ENCODE measurements at regions not wholly inside any gene's neighbourhood (a gene's known extent, or its start where the extent isn't known, plus 50 kb on each side); places are given as distances from the start of the nearest gene placed in this dataset.
"Not testable (repeated sequence)": the region's sequence is repeated elsewhere in the genome, so short reads cannot be mapped to it uniquely, and the experiment has no call there.

- H3K4me3 ChIP-seq (ENCODE audit: low read length); H3K27ac ChIP-seq (ENCODE audit: low read length); H3K4me1 ChIP-seq (ENCODE audit: control insufficient read depth, insufficient read depth, low read length); H3K4me1 Mint-ChIP-seq; H3K27me3 Mint-ChIP-seq (ENCODE audit: low read depth in 2 of 2); H3K27ac Mint-ChIP-seq; intact Hi-C loops (cut with micrococcal nuclease); H3K36me3 Mint-ChIP-seq; H3K4me3 Mint-ChIP-seq; ATAC-seq; H3K9me3 Mint-ChIP-seq; H3K9me3 ChIP-seq (ENCODE audit: control insufficient read depth, insufficient read depth, low read length); H3K27me3 ChIP-seq (ENCODE audit: control insufficient read depth, insufficient read depth, low read length); DNase-seq; H3K36me3 ChIP-seq (ENCODE audit: control insufficient read depth, insufficient read depth, low read length): not testable (repeated sequence)
- 91% methylated on average over 9 of the region's 9 CpGs for WGBS (ENCODE audit: insufficient coverage)
Observed at GRCh38 chr10:34945951-34946522, 130.9 kb upstream of the PARD3 start.

GRCh38 chr10:34941471-34942357, 126.6 kb upstream of the PARD3 start:
- Histone ChIP-seq H3K4me3 (ENCODE audit: low read length) (no peak overlapping the region), H3K9me3 (ENCODE audit: control insufficient read depth, insufficient read depth, low read length) (no peaks in the 10 kb centered on the region), H3K27me3 (ENCODE audit: control insufficient read depth, insufficient read depth, low read length) (no peaks in the 10 kb centered on the region), H3K36me3 (ENCODE audit: control insufficient read depth, insufficient read depth, low read length) (no peaks in the 10 kb centered on the region), H3K4me1 (ENCODE audit: control insufficient read depth, insufficient read depth, low read length) (no peaks in the 10 kb centered on the region), H3K27ac (ENCODE audit: low read length) (no peak overlapping the region)
- intact Hi-C loops (cut with micrococcal nuclease) = no loop called here
- no peak for DNase-seq
- ATAC-seq = no peak
- no peak overlapping the region for H3K4me3 Mint-ChIP-seq
- no peaks in the 10 kb centered on the region for H3K4me1 Mint-ChIP-seq
- no peaks in the 10 kb centered on the region for H3K36me3 Mint-ChIP-seq
- TF ChIP-seq CTCF (IDR thresholded peaks at IDR 0.05) = no peak
- peaks cover 5 to 6% of the 10 kb centered on the region in 2 donors for H3K27me3 Mint-ChIP-seq (ENCODE audit: low read depth in 2 of 2)
- WGBS (ENCODE audit: insufficient coverage) = 94% methylated on average over 12 of the region's 14 CpGs
- H3K27ac Mint-ChIP-seq = no peak overlapping the region
- H3K9me3 Mint-ChIP-seq = no peaks in the 10 kb centered on the region

GRCh38 chr10:34940436-34940835, 125.3 kb upstream of the PARD3 start:
- Histone ChIP-seq H3K9me3 (ENCODE audit: control insufficient read depth, insufficient read depth, low read length) (no peaks in the 10 kb centered on the region), H3K4me3 (ENCODE audit: low read length) (no peak overlapping the region), H3K4me1 (ENCODE audit: control insufficient read depth, insufficient read depth, low read length) (no peaks in the 10 kb centered on the region), H3K36me3 (ENCODE audit: control insufficient read depth, insufficient read depth, low read length) (no peaks in the 10 kb centered on the region), H3K27me3 (ENCODE audit: control insufficient read depth, insufficient read depth, low read length) (no peaks in the 10 kb centered on the region), H3K27ac (ENCODE audit: low read length) (no peak overlapping the region)
- 65% methylated on average over 8 of the region's 8 CpGs for WGBS (ENCODE audit: insufficient coverage)
- no peaks in the 10 kb centered on the region for H3K9me3 Mint-ChIP-seq
- TF ChIP-seq CTCF (IDR thresholded peaks at IDR 0.05) = no peak
- DNase-seq = no peak
- H3K36me3 Mint-ChIP-seq = no peaks in the 10 kb centered on the region
- intact Hi-C loops (cut with micrococcal nuclease) = no loop called here
- ATAC-seq = no peak
- peaks cover 5 to 6% of the 10 kb centered on the region in 2 donors for H3K27me3 Mint-ChIP-seq (ENCODE audit: low read depth in 2 of 2)
- no peak overlapping the region for H3K27ac Mint-ChIP-seq
- no peaks in the 10 kb centered on the region for H3K4me1 Mint-ChIP-seq
- H3K4me3 Mint-ChIP-seq = no peak overlapping the region

- H3K27ac ChIP-seq (ENCODE audit: low read length) = no peak overlapping the region
- intact Hi-C loops (cut with micrococcal nuclease) = no loop called here
- Mint-ChIP-seq H3K4me3 (no peak overlapping the region), H3K4me1 (no peaks in the 10 kb centered on the region), H3K36me3 (no peaks in the 10 kb centered on the region), H3K27me3 (ENCODE audit: low read depth in 2 of 2) (peaks cover 5 to 6% of the 10 kb centered on the region in 2 donors), H3K27ac (no peak overlapping the region), H3K9me3 (no peaks in the 10 kb centered on the region)
- H3K9me3 ChIP-seq (ENCODE audit: control insufficient read depth, insufficient read depth, low read length) = no peaks in the 10 kb centered on the region
- TF ChIP-seq CTCF (IDR thresholded peaks at IDR 0.05) = no peak
- no peak for DNase-seq
- H3K36me3 ChIP-seq (ENCODE audit: control insufficient read depth, insufficient read depth, low read length) = no peaks in the 10 kb centered on the region
- no peak for ATAC-seq
- no peaks in the 10 kb centered on the region for H3K4me1 ChIP-seq (ENCODE audit: control insufficient read depth, insufficient read depth, low read length)
- 86% methylated on average over 6 of the region's 6 CpGs for WGBS (ENCODE audit: insufficient coverage)
- H3K4me3 ChIP-seq (ENCODE audit: low read length) = no peak overlapping the region
- H3K27me3 ChIP-seq (ENCODE audit: control insufficient read depth, insufficient read depth, low read length) = no peaks in the 10 kb centered on the region
Observed at GRCh38 chr10:34938399-34938670, 123.2 kb upstream of the PARD3 start.

DNA sequence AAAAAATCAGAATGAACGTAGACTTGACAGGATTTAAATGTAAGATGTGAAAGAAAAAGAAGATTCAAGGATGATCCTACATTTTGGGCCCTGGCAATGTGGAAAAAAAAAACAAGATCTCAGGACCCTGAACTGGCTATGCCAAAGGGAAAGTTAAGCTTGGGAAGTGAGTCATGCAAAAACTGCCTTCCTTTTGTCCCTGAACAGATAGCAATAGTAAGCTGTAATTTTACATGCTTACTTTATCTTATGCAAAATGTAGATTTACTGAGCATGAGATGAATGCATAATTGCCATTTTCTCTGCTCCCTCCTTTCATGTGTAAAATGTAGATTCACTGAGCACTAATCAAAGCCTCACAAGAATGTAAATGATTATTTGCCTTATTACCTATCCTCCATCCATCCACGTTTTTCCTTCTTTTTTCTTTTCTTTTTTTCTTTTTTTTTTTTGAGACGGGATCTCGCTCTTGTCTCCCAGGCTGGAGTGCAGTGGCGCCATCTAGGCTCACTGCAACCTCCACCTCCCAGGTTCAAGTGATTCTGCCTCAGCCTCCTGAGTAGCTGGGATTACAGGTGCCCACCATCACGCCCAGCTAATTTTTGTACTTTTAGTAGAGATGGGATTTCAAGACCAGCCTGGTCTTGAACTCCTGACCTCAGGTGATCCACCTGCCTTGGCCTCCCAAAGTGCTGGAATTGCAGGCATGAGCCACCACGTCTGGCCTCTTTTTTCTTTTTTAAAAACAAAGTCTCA, 122.7 kb upstream of the PARD3 start:
- H3K27ac ChIP-seq (ENCODE audit: low read length); H3K27ac Mint-ChIP-seq; intact Hi-C loops (cut with micrococcal nuclease); H3K4me3 Mint-ChIP-seq; H3K4me1 ChIP-seq (ENCODE audit: control insufficient read depth, insufficient read depth, low read length); H3K36me3 ChIP-seq (ENCODE audit: control insufficient read depth, insufficient read depth, low read length); H3K9me3 ChIP-seq (ENCODE audit: control insufficient read depth, insufficient read depth, low read length); H3K4me1 Mint-ChIP-seq; ATAC-seq; H3K4me3 ChIP-seq (ENCODE audit: low read length); H3K9me3 Mint-ChIP-seq; DNase-seq; H3K36me3 Mint-ChIP-seq; H3K27me3 ChIP-seq (ENCODE audit: control insufficient read depth, insufficient read depth, low read length); H3K27me3 Mint-ChIP-seq (ENCODE audit: low read depth in 2 of 2): not testable (repeated sequence)
- WGBS (ENCODE audit: insufficient coverage) = 59% methylated on average over 7 of the region's 7 CpGs
